SU-DHL-6 (cell line): ENCODE measurements at regions not wholly inside any gene's neighbourhood (a gene's known extent, or its start where the extent isn't known, plus 50 kb on each side); places are given as distances from the start of the nearest gene placed in this dataset.

ENCODE experiments used
- H2AFZ ChIP-seq: fragments of 200-600 bp; sonication (generic); 2 replicates; pipeline ENCODE4 v1.6.1; 2014; ENCODE audit warnings: low read depth, mild to moderate bottlenecking, moderate library complexity, mixed read lengths, antibody characterized with exemption, low read length; ENCODE audit not compliant: severe bottlenecking
- H3F3A ChIP-seq: fragments of 200-600 bp; shearing (Covaris generic); 2 replicates; pipeline ENCODE4 v1.6.0; 2016; ENCODE audit warnings: antibody characterized with exemption, mild to moderate bottlenecking; ENCODE audit not compliant: insufficient read depth
- H3K27ac ChIP-seq: fragments of 200-600 bp; sonication (generic); 2 replicates; pipeline ENCODE4 v1.5.1; 2016; ENCODE audit warnings: low read depth, mild to moderate bottlenecking, low read length, moderate library complexity, mixed read lengths
- H3K27me3 ChIP-seq: fragments of 200-600 bp; sonication (generic), shearing (Covaris generic); 2 replicates; pipeline ENCODE4 v1.6.0; 2014; ENCODE audit warnings: mild to moderate bottlenecking, low read length
- H3K36me3 ChIP-seq: fragments of 200-600 bp; sonication (generic); 2 replicates; pipeline ENCODE4 v1.6.1; 2014; ENCODE audit warnings: mild to moderate bottlenecking, low read length, mixed read lengths
- H3K4me2 ChIP-seq: fragments of 300-600, 200-600 bp; shearing (Covaris generic), sonication (generic); 2 replicates; pipeline ENCODE4 v1.6.0; 2014; ENCODE audit warnings: low read length, low read depth, mild to moderate bottlenecking; ENCODE audit not compliant: poor library complexity, severe bottlenecking
- H3K4me3 ChIP-seq: fragments of 200-600 bp; sonication (generic); 2 replicates; pipeline ENCODE4 v1.5.1; 2014; ENCODE audit warnings: antibody characterized with exemption, low read length, mild to moderate bottlenecking, mixed read lengths; ENCODE audit not compliant: insufficient read depth, poor library complexity, severe bottlenecking
- H3K79me2 ChIP-seq: fragments of 200-600 bp; sonication (generic); 2 replicates; pipeline ENCODE4 v1.6.1; 2014; ENCODE audit warnings: mild to moderate bottlenecking, low read length, moderate library complexity; ENCODE audit not compliant: insufficient read depth
- H3K9ac ChIP-seq: fragments of 200-600 bp; sonication (generic); 2 replicates; pipeline ENCODE4 v1.7.0; 2014; ENCODE audit warnings: mild to moderate bottlenecking, low read length
- H3K9me2 ChIP-seq: fragments of 200-600 bp; sonication (generic); replicated peaks from 2 replicates; pipeline ENCODE4 v1.6.1; 2014; ENCODE audit warnings: low read length; ENCODE audit not compliant: insufficient read depth
- H3K9me3 ChIP-seq: fragments of 200-600 bp; sonication (generic); 2 replicates; pipeline ENCODE4 v1.6.1; 2014; ENCODE audit warnings: low read length, mixed read lengths; ENCODE audit not compliant: insufficient read depth
- H4K20me1 ChIP-seq: fragments of 200-600 bp; sonication (generic); 2 replicates; pipeline ENCODE4 v1.6.1; 2014; ENCODE audit warnings: low read depth, mild to moderate bottlenecking, antibody characterized with exemption, low read length, moderate library complexity, mixed read lengths
- EZH2phosphoT487 ChIP-seq: fragments of 200-600 bp; sonication (generic), shearing (Covaris generic); conservative IDR thresholded peaks from 2 replicates; pipeline ENCODE4 v1.6.1; 2018; ENCODE audit warnings: mild to moderate bottlenecking, antibody characterized with exemption, low read length, moderate library complexity, mixed read lengths
- TF ChIP-seq, protein P1 (sequence below): fragments of 200-600 bp; sonication (generic); IDR thresholded peaks from one replicate; pipeline ENCODE4 v1.5.1; 2017; ENCODE audit warnings: antibody characterized with exemption, mild to moderate bottlenecking, low read length, moderate library complexity; ENCODE audit not compliant: insufficient read depth, poor library complexity, severe bottlenecking

DNA sequence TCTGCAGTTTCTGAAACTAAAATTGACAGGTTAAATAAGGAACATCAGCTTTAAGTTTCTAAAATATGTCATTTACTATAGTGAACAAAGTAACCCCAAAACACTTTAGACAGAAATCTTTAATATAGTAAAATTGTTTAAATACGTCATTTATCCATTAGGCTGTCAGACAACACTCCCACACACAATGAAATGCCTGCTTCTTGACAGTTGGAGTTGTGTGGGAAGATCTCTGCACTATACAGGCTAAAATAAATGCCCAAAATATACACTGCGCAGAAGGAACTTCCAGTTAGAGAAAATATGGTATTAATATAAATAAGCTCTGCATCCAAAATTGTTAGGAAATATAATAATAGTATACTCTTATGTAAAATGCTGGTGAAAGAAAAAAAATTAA, 794.4 kb downstream of the CDH18 start:
- H2AFZ ChIP-seq, result peak overlapping the region; percentile 46
- H3K4me2 ChIP-seq, result no peak overlapping the region
- H3K79me2 ChIP-seq, result no peaks in the 10 kb centered on the region
- H3K4me3 ChIP-seq, result no peak overlapping the region
- no peaks in the 10 kb centered on the region for H3K9me2 ChIP-seq
- no peak overlapping the region for H3K9ac ChIP-seq
- 0 out of 2 replicates have a peak, but pooled peaks cover 3% of the 10 kb centered on the region for H3K36me3 ChIP-seq
- no peaks in the 10 kb centered on the region for H4K20me1 ChIP-seq
- no peaks in the 10 kb centered on the region for H3K27me3 ChIP-seq
- TF ChIP-seq, protein P1, sequence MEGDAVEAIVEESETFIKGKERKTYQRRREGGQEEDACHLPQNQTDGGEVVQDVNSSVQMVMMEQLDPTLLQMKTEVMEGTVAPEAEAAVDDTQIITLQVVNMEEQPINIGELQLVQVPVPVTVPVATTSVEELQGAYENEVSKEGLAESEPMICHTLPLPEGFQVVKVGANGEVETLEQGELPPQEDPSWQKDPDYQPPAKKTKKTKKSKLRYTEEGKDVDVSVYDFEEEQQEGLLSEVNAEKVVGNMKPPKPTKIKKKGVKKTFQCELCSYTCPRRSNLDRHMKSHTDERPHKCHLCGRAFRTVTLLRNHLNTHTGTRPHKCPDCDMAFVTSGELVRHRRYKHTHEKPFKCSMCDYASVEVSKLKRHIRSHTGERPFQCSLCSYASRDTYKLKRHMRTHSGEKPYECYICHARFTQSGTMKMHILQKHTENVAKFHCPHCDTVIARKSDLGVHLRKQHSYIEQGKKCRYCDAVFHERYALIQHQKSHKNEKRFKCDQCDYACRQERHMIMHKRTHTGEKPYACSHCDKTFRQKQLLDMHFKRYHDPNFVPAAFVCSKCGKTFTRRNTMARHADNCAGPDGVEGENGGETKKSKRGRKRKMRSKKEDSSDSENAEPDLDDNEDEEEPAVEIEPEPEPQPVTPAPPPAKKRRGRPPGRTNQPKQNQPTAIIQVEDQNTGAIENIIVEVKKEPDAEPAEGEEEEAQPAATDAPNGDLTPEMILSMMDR, result no peak
- TF ChIP-seq EZH2phosphoT487, result no peak
- no peak overlapping the region for H3K27ac ChIP-seq
- H3K9me3 ChIP-seq, result no peaks in the 10 kb centered on the region
- H3F3A ChIP-seq, result no peaks in the 10 kb centered on the region

DNA sequence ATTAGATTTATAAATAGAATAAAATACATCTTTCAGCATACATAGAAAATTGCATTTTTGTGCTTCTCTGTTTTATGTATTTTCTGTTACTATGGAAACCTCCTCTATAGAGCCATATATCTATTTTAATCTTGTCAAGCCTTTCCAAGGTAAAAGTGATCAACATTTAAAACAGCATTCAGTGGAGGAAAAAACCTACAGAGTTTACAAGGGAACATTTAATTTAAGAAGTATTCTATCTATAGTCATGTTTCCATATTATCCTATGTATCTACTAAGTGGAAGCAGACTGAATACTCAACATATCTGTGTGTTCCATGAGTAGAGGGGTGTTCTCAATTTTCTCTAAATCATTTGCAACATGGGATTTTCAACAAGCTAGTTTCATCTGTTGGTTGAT, 791.4 kb downstream of the CDH18 start:
- Histone ChIP-seq H3K4me2 (no peak overlapping the region), H3K79me2 (no peaks in the 10 kb centered on the region), H3K9me3 (no peaks in the 10 kb centered on the region), H3F3A (no peaks in the 10 kb centered on the region), H4K20me1 (no peaks in the 10 kb centered on the region), H3K27ac (no peak overlapping the region), H3K27me3 (no peaks in the 10 kb centered on the region), H2AFZ (peak overlapping the region; percentile 77), H3K9ac (no peak overlapping the region), H3K9me2 (no peaks in the 10 kb centered on the region), H3K4me3 (no peak overlapping the region), H3K36me3 (no peaks in the 10 kb centered on the region)
- TF ChIP-seq, protein P1, result no peak
- no peak for TF ChIP-seq EZH2phosphoT487

DNA sequence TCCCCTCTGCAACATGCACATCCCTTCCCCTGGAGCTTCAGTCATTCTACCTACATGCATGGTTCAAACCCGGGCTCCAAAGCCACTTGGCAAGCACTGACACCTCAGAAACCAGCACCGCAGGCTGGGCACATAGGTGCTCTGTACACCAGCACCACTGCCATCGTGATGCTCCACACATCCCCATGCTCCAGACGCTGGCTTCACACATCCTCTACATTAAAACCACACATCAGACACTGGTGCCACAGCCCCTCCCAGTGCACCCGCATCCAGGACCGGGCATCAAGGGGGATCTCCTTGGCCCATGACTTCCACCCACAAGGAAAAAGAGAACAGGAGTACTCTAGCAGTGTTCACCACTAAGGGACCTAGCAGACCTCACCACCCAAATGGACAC, 787.7 kb downstream of the CDH18 start:
- H3K4me3 ChIP-seq, result no peak overlapping the region
- no peak overlapping the region for H2AFZ ChIP-seq
- no peaks in the 10 kb centered on the region for H3K27me3 ChIP-seq
- H3K9ac ChIP-seq, result no peak overlapping the region
- no peak overlapping the region for H3K4me2 ChIP-seq
- H3K27ac ChIP-seq, result no peak overlapping the region
- no peaks in the 10 kb centered on the region for H3K9me2 ChIP-seq
- no peaks in the 10 kb centered on the region for H4K20me1 ChIP-seq
- H3F3A ChIP-seq, result no peaks in the 10 kb centered on the region
- TF ChIP-seq, protein P1, result no peak
- no peak for TF ChIP-seq EZH2phosphoT487
- H3K36me3 ChIP-seq, result no peaks in the 10 kb centered on the region
- no peaks in the 10 kb centered on the region for H3K79me2 ChIP-seq
- no peaks in the 10 kb centered on the region for H3K9me3 ChIP-seq

DNA sequence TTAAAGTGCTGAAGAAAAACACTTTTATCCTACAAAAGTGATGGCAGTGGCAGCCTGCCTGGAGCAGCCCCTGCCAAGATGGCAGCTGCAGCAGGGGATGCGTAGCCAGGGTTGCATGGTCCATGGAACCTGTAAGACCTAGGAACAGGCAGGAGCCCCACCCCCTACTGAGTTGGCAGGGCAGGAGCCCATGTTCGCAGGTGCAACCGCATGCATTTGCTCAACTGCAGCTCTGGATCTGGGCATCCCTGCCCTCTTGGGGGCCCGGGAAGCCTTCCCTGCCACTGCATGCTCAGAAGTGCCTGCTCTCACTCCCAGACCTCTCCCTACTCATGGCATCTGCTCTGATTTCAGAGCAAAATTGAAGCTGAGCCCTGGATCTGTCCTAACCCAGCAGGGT, 779.6 kb downstream of the CDH18 start:
- Histone ChIP-seq H3K4me2 (no peak overlapping the region), H3K79me2 (no peaks in the 10 kb centered on the region), H3K9me2 (no peaks in the 10 kb centered on the region), H3F3A (no peaks in the 10 kb centered on the region), H3K27ac (no peak overlapping the region), H3K9ac (no peak overlapping the region), H3K27me3 (no peaks in the 10 kb centered on the region), H4K20me1 (no peaks in the 10 kb centered on the region), H3K36me3 (0 out of 2 replicates have a peak, but pooled peaks cover 2% of the 10 kb centered on the region), H3K4me3 (no peak overlapping the region), H3K9me3 (no peaks in the 10 kb centered on the region), H2AFZ (no peak overlapping the region)
- TF ChIP-seq, protein P1, result no peak
- TF ChIP-seq EZH2phosphoT487, result no peak
